ENCODE measurements at regions not wholly inside any gene's neighbourhood (a gene's known extent, or its start where the extent isn't known, plus 50 kb on each side); places are given as distances from the start of the nearest gene placed in this dataset.

GRCh38 chr2:65681503-65681902, 249.1 kb upstream of the SPRED2 start:
- no peak for DNase-seq (ENCODE audit: low read depth)
- TF ChIP-seq, protein P1, sequence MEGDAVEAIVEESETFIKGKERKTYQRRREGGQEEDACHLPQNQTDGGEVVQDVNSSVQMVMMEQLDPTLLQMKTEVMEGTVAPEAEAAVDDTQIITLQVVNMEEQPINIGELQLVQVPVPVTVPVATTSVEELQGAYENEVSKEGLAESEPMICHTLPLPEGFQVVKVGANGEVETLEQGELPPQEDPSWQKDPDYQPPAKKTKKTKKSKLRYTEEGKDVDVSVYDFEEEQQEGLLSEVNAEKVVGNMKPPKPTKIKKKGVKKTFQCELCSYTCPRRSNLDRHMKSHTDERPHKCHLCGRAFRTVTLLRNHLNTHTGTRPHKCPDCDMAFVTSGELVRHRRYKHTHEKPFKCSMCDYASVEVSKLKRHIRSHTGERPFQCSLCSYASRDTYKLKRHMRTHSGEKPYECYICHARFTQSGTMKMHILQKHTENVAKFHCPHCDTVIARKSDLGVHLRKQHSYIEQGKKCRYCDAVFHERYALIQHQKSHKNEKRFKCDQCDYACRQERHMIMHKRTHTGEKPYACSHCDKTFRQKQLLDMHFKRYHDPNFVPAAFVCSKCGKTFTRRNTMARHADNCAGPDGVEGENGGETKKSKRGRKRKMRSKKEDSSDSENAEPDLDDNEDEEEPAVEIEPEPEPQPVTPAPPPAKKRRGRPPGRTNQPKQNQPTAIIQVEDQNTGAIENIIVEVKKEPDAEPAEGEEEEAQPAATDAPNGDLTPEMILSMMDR (conservative IDR thresholded peaks at IDR 0.05; ENCODE audit: low read depth, low read length) = no peak
- no peak overlapping the region for H3K4me3 ChIP-seq (ENCODE audit: low read depth, low read length)

DNA sequence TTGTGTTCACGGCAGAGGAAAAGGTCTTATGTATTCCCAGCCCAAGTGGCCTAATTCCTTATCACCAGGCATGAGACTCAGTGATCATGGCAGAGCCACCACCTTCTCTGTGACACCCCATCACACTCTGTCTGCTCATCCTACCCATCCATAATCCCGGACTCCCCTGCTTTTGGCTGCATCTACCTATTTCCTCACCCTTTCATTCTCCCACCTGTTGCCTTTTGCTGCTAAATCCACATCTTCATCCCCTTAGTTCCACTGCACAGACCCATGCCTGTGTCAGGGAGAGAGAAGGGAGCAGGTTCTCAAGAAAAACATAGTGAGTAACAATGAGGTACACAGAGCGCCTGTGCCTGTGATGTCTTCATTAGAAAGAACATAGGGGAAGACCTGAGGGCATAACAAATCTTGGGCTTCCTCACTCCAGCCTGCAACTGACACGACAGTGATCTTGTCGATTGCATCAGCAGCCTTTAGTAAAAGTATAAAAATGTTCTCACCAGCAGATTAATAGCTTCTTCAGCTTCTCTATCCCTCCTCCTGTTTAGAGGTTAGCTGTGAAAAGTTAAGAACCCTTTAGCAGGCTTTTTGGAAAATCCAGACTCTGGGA, 246.5 kb upstream of the SPRED2 start:
- no peak overlapping the region for H3K4me3 ChIP-seq (ENCODE audit: low read depth, low read length)
- DNase-seq (ENCODE audit: low read depth) = no peak
- TF ChIP-seq, protein P1 (conservative IDR thresholded peaks at IDR 0.05; ENCODE audit: low read depth, low read length) = no peak

DNA sequence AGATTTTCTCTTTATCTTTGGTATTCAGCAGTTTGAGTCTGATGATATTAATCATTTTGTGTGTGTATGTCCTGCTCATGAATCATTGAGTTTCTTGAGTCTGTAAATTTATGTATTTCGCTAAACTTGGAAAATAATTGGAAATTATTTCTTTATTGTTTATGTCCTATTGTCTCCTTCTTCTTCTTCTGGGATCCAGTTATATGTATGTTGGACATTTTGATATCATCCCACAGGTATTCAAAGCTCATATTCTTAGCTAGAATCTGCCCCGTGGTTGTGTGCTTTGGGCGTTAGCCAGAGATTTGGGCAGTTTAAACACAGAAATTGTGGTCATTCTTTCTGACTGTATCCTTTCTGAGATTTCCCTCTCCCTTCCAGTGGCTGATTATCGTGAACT, 243.0 kb upstream of the SPRED2 start:
- H3K4me3 ChIP-seq (ENCODE audit: low read depth, low read length) = no peak overlapping the region
- DNase-seq (ENCODE audit: low read depth) = no peak
- TF ChIP-seq, protein P1 (conservative IDR thresholded peaks at IDR 0.05; ENCODE audit: low read depth, low read length) = no peak

DNA sequence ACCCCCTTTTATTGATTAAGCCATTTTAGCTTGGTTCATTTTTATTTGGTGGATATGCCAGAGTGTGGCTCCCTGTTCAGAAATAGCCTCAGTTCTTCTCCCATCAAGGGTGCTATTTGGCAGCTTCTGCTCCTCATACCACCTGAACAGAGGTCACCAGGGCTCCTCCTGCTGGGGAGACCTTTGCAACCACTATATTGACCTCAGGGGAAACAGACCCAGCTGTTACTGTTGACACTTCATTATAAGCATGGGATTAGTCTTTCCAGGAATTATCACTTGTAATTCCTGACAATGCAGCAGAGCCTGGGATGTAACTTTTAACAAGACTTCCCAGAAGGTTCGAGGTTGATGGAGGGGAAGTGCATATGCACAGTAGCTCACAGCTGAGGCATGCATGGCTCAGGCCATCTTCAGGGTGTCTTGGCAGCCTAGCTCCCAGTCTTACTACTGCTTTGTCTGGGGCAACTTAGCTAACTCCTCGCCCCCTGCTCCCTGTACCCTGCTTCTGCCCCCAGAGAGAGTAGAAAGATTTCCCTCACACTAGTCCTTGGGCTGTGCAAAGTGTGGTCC, 239.4 kb upstream of the SPRED2 start:
- TF ChIP-seq, protein P1 (conservative IDR thresholded peaks at IDR 0.05; ENCODE audit: low read depth, low read length) = no peak
- DNase-seq (ENCODE audit: low read depth) = no peak
- no peak overlapping the region for H3K4me3 ChIP-seq (ENCODE audit: low read depth, low read length)

DNA sequence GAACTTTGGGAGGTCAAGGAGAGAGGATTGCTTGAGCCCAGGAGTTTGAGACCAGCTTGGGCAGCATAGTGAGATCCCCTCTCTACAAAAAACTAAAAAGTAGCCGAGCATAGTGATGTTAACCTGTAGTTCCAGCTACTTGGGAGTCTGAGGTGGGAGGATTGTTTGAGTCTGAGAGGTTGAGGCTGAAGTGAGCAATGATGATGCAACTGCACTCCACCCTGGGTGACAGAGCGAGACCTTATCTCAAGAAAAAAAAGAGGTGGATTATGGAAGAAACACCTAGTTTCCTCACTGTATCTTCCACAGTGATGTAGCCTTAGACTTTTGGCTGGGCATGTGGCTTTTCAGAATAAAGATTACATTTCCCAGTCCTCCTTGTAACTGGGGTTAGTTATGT, 237.2 kb upstream of the SPRED2 start:
- no peak for DNase-seq (ENCODE audit: low read depth)
- TF ChIP-seq, protein P1 (conservative IDR thresholded peaks at IDR 0.05; ENCODE audit: low read depth, low read length) = no peak
- no peak overlapping the region for H3K4me3 ChIP-seq (ENCODE audit: low read depth, low read length)

GRCh38 chr2:65668744-65669143, 236.3 kb upstream of the SPRED2 start:
- H3K4me3 ChIP-seq (ENCODE audit: low read depth, low read length) = no peak overlapping the region
- DNase-seq (ENCODE audit: low read depth) = no peak
- TF ChIP-seq, protein P1 (conservative IDR thresholded peaks at IDR 0.05; ENCODE audit: low read depth, low read length) = no peak

DNA sequence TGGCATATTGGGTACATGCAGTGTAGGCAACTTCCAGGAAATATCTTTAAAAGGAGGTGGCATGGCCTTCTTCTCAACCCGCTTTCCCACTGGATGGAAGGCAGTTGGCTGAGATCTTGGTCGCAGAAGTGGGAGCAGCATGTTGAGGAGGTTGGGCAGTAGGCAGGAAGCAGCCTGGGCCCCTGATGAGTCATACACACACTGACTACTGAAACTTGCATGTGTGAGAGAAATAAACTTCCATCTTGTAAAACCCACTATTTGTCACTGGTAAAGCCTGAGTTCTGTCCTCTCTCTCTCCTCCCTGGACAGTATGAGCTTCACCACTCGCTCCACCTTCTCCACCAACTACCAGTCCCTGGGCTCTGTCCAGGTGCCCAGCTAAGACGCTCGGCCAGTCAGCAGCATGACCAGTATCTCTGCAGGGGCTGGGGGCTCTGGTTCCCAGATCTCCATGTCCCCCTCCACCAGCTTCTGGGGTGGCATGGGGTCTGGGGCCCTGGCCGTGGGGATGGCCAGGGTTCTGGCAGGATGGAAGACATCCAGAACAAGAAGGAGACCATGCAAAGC, 233.8 kb upstream of the SPRED2 start:
- TF ChIP-seq, protein P1 (conservative IDR thresholded peaks at IDR 0.05; ENCODE audit: low read depth, low read length) = no peak
- no peak overlapping the region for H3K4me3 ChIP-seq (ENCODE audit: low read depth, low read length)
- peak; percentile 76 for DNase-seq (ENCODE audit: low read depth)

Data from choroid plexus epithelial cell (primary cell).